Esophagus squamous epithelium (tissue), 5 donors: ENCODE measurements at regions not wholly inside any gene's neighbourhood (a gene's known extent, or its start where the extent isn't known, plus 50 kb on each side); places are given as distances from the start of the nearest gene placed in this dataset.

Source experiments
- DNase-seq: peaks from one replicate; lab custom pipeline; 2025; lab: John Stamatoyannopoulos, UW
- H3K27ac ChIP-seq, 4 donors: fragments of 200-600 bp; sonication (generic); one replicate each; pipeline ENCODE4 v1.5.1; 2016 to 2019; ENCODE audit warnings: mild to moderate bottlenecking in 1 of 4
- H3K27me3 ChIP-seq, 4 donors: fragments of 200-600 bp; sonication (generic); 1 replicate in 3 of 4; 2 replicates in 1 of 4; pipeline versions ENCODE4 v1.5.1 to v1.6.0; 2017 to 2021; ENCODE audit warnings: antibody characterized with exemption in 1 of 4
- H3K36me3 ChIP-seq, 3 donors: fragments of 200-600 bp; sonication (generic); one replicate each; pipeline ENCODE4 v1.5.1; 2016 to 2019
- H3K4me1 ChIP-seq, 3 donors: fragments of 200-600 bp; sonication (generic); one replicate each; pipeline ENCODE4 v1.5.1; 2017 to 2019
- H3K4me3 ChIP-seq, 4 donors: fragments of 200-600 bp; sonication (generic); 1 replicate in 3 of 4; 2 replicates in 1 of 4; pipeline ENCODE4 v1.5.1; 2016 to 2019; ENCODE audit warnings: mild to moderate bottlenecking in 2 of 4, moderate library complexity in 1 of 4
- H3K9me3 ChIP-seq, 3 donors: fragments of 200-600 bp; sonication (generic); one replicate each; pipeline ENCODE4 v1.5.1; 2016 to 2019
- CTCF ChIP-seq, 6 experiments: fragments of 450-650 bp in 4 of 6; fragments of 200-600 bp in 2 of 6; sonication (generic) in 2 of 6; IDR thresholded peaks; one replicate each; pipeline ENCODE4 v1.5.1; 2016 to 2019; ENCODE audit warnings: antibody characterized with exemption in 6 of 6, mild to moderate bottlenecking in 4 of 6, moderate library complexity in 4 of 6
- POLR2A ChIP-seq, 4 donors: fragments of 450-650 bp; IDR thresholded peaks; one replicate each; pipeline ENCODE4 v1.6.1; 2017; ENCODE audit warnings: antibody characterized with exemption in 4 of 4, mild to moderate bottlenecking in 4 of 4, moderate library complexity in 3 of 4
- WGBS, 2 donors: methylation state at CpG; one replicate each; pipeline ENCODE4 v1.1.5; 2018; 5-methylcytosine and 5-hydroxymethylcytosine counted together
- intact Hi-C: fragments of 100-400 bp; cut with DNase I; formaldehyde crosslinking; loops from one replicate; pipeline ENCODE4 v1.15.0; 2022
- donor health status: DM: yes; HTN: yes; CAD: no.

- H3K36me3 ChIP-seq: no peaks in the 10 kb centered on the region
- DNase-seq: no peak
- TF ChIP-seq POLR2A (IDR thresholded peaks at IDR 0.05) (no peak), CTCF (IDR thresholded peaks at IDR 0.05) (no peak)
- H3K27me3 ChIP-seq: peaks cover 0 to 16% (median 0%) of the 10 kb centered on the region in 4 donors
- no peaks in the 10 kb centered on the region for H3K4me1 ChIP-seq
- no peak overlapping the region for H3K27ac ChIP-seq
- intact Hi-C loops: no loop called here
- no peak overlapping the region for H3K4me3 ChIP-seq
- no peaks in the 10 kb centered on the region for H3K9me3 ChIP-seq
- 73 to 75% methylated on average over 8 of the region's 8 CpGs for WGBS, 2 donors
Measured at GRCh38 chr14:97283426-97283825, 486.2 kb downstream of the VRK1 start.

DNA sequence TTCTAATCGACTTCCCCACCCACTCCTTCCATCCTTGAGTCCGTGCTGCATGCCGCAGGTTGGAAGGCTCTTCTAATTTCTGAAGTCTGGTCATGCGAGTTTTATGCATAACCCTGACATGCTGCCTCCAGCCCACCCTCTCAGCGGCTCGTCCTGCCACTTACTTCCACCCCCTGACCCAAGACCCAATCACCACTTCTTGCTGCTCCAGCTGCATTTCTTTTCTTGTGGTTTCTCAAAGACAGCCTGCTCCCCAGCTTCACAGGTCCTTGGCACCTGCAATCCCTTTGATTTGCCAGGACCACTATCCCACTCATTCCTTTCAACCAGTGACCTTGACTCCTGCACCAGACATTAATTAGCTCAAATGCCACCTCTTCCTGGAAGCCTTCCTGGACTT, 486.7 kb downstream of the VRK1 start:
- H3K4me3 ChIP-seq: no peak overlapping the region
- H3K36me3 ChIP-seq: no peaks in the 10 kb centered on the region
- no peak for DNase-seq
- 79 to 80% methylated on average over 6 of the region's 6 CpGs for WGBS, 2 donors
- H3K9me3 ChIP-seq: no peaks in the 10 kb centered on the region
- no peak for TF ChIP-seq POLR2A (IDR thresholded peaks at IDR 0.05)
- no peak for TF ChIP-seq CTCF (IDR thresholded peaks at IDR 0.05)
- H3K4me1 ChIP-seq: no peaks in the 10 kb centered on the region
- H3K27ac ChIP-seq: no peak overlapping the region
- intact Hi-C loops: no loop called here
- H3K27me3 ChIP-seq: peaks cover 0 to 20% (median 0%) of the 10 kb centered on the region in 4 donors

GRCh38 chr14:97287956-97288355, 490.8 kb downstream of the VRK1 start:
- TF ChIP-seq CTCF (IDR thresholded peaks at IDR 0.05): no peak
- TF ChIP-seq POLR2A (IDR thresholded peaks at IDR 0.05): no peak
- H3K36me3 ChIP-seq: no peaks in the 10 kb centered on the region
- 67 to 75% methylated on average over 1 of the region's 1 CpG for WGBS, 2 donors
- DNase-seq: no peak
- no peaks in the 10 kb centered on the region for H3K9me3 ChIP-seq
- intact Hi-C loops: no loop called here
- H3K27me3 ChIP-seq: peaks cover 0 to 38% (median 0%) of the 10 kb centered on the region in 4 donors
- H3K4me1 ChIP-seq: no peaks in the 10 kb centered on the region
- no peak overlapping the region for H3K27ac ChIP-seq
- H3K4me3 ChIP-seq: no peak overlapping the region

DNA sequence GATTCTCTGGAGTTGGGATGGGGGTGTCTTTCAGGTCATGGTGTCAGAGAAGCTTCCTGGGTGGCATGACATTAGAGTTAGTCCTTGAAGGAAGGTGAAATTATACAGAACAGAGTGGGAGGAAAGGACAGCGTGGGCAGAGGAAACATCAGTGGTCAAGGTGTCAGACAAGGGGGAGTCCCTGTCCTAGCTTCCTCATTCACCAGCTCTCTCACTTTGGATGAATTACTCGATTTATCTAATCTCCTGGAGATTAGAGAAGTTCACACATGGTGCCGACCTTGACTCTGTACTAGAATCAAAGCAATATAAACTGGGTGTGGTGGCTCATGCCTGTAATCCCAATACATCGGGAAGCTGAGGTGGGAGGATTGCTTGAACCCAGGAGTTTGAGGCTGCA, 492.9 kb downstream of the VRK1 start:
- DNase-seq: no peak
- Histone ChIP-seq H3K27me3 (peaks cover 0 to 52% (median 0%) of the 10 kb centered on the region in 4 donors), H3K36me3 (no peaks in the 10 kb centered on the region), H3K4me1 (no peaks in the 10 kb centered on the region), H3K4me3 (no peak overlapping the region), H3K27ac (no peak overlapping the region), H3K9me3 (no peaks in the 10 kb centered on the region)
- intact Hi-C loops: no loop called here
- 54 to 55% methylated on average over 3 to 4 of the region's 4 CpGs for whole genome bisulfite sequencing, 2 donors
- TF ChIP-seq CTCF (IDR thresholded peaks at IDR 0.05) (no peak), POLR2A (IDR thresholded peaks at IDR 0.05) (no peak)

- intact Hi-C loops: no loop called here
- H3K4me3 ChIP-seq: no peak overlapping the region
- peaks cover 0 to 58% (median 0%) of the 10 kb centered on the region in 4 donors for H3K27me3 ChIP-seq
- H3K27ac ChIP-seq: no peak overlapping the region
- H3K36me3 ChIP-seq: no peaks in the 10 kb centered on the region
- WGBS, 2 donors: 68 to 77% methylated on average over 3 of the region's 3 CpGs
- no peaks in the 10 kb centered on the region for H3K9me3 ChIP-seq
- H3K4me1 ChIP-seq: no peaks in the 10 kb centered on the region
- DNase-seq: no peak
- TF ChIP-seq POLR2A (IDR thresholded peaks at IDR 0.05) (no peak), CTCF (IDR thresholded peaks at IDR 0.05) (no peak)
Measured at GRCh38 chr14:97290977-97291376, 493.8 kb downstream of the VRK1 start.
